ENCODE measurements at regions not wholly inside any gene's neighbourhood (a gene's known extent, or its start where the extent isn't known, plus 50 kb on each side); places are given as distances from the start of the nearest gene placed in this dataset.

DNA sequence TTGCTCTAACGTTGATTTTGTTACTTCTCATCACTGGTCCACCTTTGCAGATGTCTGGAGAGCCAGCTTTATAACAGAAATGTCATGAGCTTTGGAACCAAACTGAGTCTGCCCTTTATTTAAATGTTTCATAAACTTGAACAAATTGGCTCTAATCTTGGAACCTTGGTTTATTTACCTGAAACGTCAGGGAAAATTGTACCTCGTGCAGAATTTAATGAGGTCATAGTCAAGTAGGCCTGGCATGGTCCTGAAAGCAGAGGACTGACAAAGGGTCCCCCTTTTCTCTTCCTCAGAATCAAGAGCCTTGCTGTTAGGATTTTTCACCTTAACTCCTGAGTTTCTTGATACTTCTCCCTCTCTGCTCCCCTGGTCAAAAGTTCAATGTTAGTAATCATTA lies 828.0 kb downstream of the GRID1 start (continued):
- TF ChIP-seq ZNF184 (CRISPR knock-in tag; IDR thresholded peaks at IDR 0.05) (no peak), DIDO1 (tag; IDR thresholded peaks at IDR 0.05; ENCODE audit: low read depth) (no peak), NFIX (CRISPR knock-in tag; IDR thresholded peaks at IDR 0.05; ENCODE audit: low read depth) (no peak), BRD9 (IDR thresholded peaks at IDR 0.05; ENCODE audit: low read depth, partially characterized antibody) (no peak), MTA1 (IDR thresholded peaks at IDR 0.05; ENCODE audit: borderline replicate concordance) (no peak), PPARD (CRISPR knock-in tag; IDR thresholded peaks at IDR 0.05) (no peak), TEAD2 (tag; IDR thresholded peaks at IDR 0.05) (no peak)
- TF ChIP-seq, protein P1, sequence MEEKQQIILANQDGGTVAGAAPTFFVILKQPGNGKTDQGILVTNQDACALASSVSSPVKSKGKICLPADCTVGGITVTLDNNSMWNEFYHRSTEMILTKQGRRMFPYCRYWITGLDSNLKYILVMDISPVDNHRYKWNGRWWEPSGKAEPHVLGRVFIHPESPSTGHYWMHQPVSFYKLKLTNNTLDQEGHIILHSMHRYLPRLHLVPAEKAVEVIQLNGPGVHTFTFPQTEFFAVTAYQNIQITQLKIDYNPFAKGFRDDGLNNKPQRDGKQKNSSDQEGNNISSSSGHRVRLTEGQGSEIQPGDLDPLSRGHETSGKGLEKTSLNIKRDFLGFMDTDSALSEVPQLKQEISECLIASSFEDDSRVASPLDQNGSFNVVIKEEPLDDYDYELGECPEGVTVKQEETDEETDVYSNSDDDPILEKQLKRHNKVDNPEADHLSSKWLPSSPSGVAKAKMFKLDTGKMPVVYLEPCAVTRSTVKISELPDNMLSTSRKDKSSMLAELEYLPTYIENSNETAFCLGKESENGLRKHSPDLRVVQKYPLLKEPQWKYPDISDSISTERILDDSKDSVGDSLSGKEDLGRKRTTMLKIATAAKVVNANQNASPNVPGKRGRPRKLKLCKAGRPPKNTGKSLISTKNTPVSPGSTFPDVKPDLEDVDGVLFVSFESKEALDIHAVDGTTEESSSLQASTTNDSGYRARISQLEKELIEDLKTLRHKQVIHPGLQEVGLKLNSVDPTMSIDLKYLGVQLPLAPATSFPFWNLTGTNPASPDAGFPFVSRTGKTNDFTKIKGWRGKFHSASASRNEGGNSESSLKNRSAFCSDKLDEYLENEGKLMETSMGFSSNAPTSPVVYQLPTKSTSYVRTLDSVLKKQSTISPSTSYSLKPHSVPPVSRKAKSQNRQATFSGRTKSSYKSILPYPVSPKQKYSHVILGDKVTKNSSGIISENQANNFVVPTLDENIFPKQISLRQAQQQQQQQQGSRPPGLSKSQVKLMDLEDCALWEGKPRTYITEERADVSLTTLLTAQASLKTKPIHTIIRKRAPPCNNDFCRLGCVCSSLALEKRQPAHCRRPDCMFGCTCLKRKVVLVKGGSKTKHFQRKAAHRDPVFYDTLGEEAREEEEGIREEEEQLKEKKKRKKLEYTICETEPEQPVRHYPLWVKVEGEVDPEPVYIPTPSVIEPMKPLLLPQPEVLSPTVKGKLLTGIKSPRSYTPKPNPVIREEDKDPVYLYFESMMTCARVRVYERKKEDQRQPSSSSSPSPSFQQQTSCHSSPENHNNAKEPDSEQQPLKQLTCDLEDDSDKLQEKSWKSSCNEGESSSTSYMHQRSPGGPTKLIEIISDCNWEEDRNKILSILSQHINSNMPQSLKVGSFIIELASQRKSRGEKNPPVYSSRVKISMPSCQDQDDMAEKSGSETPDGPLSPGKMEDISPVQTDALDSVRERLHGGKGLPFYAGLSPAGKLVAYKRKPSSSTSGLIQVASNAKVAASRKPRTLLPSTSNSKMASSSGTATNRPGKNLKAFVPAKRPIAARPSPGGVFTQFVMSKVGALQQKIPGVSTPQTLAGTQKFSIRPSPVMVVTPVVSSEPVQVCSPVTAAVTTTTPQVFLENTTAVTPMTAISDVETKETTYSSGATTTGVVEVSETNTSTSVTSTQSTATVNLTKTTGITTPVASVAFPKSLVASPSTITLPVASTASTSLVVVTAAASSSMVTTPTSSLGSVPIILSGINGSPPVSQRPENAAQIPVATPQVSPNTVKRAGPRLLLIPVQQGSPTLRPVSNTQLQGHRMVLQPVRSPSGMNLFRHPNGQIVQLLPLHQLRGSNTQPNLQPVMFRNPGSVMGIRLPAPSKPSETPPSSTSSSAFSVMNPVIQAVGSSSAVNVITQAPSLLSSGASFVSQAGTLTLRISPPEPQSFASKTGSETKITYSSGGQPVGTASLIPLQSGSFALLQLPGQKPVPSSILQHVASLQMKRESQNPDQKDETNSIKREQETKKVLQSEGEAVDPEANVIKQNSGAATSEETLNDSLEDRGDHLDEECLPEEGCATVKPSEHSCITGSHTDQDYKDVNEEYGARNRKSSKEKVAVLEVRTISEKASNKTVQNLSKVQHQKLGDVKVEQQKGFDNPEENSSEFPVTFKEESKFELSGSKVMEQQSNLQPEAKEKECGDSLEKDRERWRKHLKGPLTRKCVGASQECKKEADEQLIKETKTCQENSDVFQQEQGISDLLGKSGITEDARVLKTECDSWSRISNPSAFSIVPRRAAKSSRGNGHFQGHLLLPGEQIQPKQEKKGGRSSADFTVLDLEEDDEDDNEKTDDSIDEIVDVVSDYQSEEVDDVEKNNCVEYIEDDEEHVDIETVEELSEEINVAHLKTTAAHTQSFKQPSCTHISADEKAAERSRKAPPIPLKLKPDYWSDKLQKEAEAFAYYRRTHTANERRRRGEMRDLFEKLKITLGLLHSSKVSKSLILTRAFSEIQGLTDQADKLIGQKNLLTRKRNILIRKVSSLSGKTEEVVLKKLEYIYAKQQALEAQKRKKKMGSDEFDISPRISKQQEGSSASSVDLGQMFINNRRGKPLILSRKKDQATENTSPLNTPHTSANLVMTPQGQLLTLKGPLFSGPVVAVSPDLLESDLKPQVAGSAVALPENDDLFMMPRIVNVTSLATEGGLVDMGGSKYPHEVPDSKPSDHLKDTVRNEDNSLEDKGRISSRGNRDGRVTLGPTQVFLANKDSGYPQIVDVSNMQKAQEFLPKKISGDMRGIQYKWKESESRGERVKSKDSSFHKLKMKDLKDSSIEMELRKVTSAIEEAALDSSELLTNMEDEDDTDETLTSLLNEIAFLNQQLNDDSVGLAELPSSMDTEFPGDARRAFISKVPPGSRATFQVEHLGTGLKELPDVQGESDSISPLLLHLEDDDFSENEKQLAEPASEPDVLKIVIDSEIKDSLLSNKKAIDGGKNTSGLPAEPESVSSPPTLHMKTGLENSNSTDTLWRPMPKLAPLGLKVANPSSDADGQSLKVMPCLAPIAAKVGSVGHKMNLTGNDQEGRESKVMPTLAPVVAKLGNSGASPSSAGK (IDR thresholded peaks at IDR 0.05) = no peak
- TF ChIP-seq, protein P2, sequence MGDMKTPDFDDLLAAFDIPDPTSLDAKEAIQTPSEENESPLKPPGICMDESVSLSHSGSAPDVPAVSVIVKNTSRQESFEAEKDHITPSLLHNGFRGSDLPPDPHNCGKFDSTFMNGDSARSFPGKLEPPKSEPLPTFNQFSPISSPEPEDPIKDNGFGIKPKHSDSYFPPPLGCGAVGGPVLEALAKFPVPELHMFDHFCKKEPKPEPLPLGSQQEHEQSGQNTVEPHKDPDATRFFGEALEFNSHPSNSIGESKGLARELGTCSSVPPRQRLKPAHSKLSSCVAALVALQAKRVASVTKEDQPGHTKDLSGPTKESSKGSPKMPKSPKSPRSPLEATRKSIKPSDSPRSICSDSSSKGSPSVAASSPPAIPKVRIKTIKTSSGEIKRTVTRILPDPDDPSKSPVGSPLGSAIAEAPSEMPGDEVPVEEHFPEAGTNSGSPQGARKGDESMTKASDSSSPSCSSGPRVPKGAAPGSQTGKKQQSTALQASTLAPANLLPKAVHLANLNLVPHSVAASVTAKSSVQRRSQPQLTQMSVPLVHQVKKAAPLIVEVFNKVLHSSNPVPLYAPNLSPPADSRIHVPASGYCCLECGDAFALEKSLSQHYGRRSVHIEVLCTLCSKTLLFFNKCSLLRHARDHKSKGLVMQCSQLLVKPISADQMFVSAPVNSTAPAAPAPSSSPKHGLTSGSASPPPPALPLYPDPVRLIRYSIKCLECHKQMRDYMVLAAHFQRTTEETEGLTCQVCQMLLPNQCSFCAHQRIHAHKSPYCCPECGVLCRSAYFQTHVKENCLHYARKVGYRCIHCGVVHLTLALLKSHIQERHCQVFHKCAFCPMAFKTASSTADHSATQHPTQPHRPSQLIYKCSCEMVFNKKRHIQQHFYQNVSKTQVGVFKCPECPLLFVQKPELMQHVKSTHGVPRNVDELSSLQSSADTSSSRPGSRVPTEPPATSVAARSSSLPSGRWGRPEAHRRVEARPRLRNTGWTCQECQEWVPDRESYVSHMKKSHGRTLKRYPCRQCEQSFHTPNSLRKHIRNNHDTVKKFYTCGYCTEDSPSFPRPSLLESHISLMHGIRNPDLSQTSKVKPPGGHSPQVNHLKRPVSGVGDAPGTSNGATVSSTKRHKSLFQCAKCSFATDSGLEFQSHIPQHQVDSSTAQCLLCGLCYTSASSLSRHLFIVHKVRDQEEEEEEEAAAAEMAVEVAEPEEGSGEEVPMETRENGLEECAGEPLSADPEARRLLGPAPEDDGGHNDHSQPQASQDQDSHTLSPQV (IDR thresholded peaks at IDR 0.05) = no peak

All from K562 (cell line).